ENCODE measurements at regions not wholly inside any gene's neighbourhood (a gene's known extent, or its start where the extent isn't known, plus 50 kb on each side); places are given as distances from the start of the nearest gene placed in this dataset.

GRCh38 chr13:65535370-65535769 is 1694.8 kb downstream of the PCDH9 start:
- ChIA-PET POLR2A (no interaction called here), CTCF (no interaction called here)
- no peak overlapping the region for H3K27ac ChIP-seq (ENCODE audit: low read depth, low read length)
- DNase-seq (ENCODE audit: low read depth, low spot score) = no peak
- no peaks in the 10 kb centered on the region for H3K27me3 ChIP-seq (ENCODE audit: control insufficient read depth, insufficient read depth, low read length)
- TF ChIP-seq, protein P1, sequence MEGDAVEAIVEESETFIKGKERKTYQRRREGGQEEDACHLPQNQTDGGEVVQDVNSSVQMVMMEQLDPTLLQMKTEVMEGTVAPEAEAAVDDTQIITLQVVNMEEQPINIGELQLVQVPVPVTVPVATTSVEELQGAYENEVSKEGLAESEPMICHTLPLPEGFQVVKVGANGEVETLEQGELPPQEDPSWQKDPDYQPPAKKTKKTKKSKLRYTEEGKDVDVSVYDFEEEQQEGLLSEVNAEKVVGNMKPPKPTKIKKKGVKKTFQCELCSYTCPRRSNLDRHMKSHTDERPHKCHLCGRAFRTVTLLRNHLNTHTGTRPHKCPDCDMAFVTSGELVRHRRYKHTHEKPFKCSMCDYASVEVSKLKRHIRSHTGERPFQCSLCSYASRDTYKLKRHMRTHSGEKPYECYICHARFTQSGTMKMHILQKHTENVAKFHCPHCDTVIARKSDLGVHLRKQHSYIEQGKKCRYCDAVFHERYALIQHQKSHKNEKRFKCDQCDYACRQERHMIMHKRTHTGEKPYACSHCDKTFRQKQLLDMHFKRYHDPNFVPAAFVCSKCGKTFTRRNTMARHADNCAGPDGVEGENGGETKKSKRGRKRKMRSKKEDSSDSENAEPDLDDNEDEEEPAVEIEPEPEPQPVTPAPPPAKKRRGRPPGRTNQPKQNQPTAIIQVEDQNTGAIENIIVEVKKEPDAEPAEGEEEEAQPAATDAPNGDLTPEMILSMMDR (IDR thresholded peaks at IDR 0.05; ENCODE audit: low read depth, low read length) = no peak
- no peaks in the 10 kb centered on the region for H3K9me3 ChIP-seq (ENCODE audit: control insufficient read depth, insufficient read depth, low read length)
- no peak overlapping the region for H3K4me3 ChIP-seq (ENCODE audit: low read depth, low read length)

- ChIA-PET CTCF (no interaction called here), POLR2A (no interaction called here)
- DNase-seq (ENCODE audit: low read depth, low spot score) = no peak
- TF ChIP-seq, protein P1 (IDR thresholded peaks at IDR 0.05; ENCODE audit: low read depth, low read length) = no peak
- no peaks in the 10 kb centered on the region for H3K9me3 ChIP-seq (ENCODE audit: control insufficient read depth, insufficient read depth, low read length)
- H3K27me3 ChIP-seq (ENCODE audit: control insufficient read depth, insufficient read depth, low read length) = no peaks in the 10 kb centered on the region
- no peak overlapping the region for H3K27ac ChIP-seq (ENCODE audit: low read depth, low read length)
- no peak overlapping the region for H3K4me3 ChIP-seq (ENCODE audit: low read depth, low read length)
Measured at GRCh38 chr13:65532231-65532630, 1697.9 kb downstream of the PCDH9 start.

- Histone ChIP-seq H3K27ac (ENCODE audit: low read depth, low read length) (no peak overlapping the region), H3K9me3 (ENCODE audit: control insufficient read depth, insufficient read depth, low read length) (no peaks in the 10 kb centered on the region), H3K4me3 (ENCODE audit: low read depth, low read length) (no peak overlapping the region), H3K27me3 (ENCODE audit: control insufficient read depth, insufficient read depth, low read length) (no peaks in the 10 kb centered on the region)
- CTCF ChIA-PET = no interaction called here
- no peak for DNase-seq (ENCODE audit: low read depth, low spot score)
- POLR2A ChIA-PET = no interaction called here
- TF ChIP-seq, protein P1 (IDR thresholded peaks at IDR 0.05; ENCODE audit: low read depth, low read length) = no peak
Measured at GRCh38 chr13:65530688-65531087, 1699.4 kb downstream of the PCDH9 start.

DNA sequence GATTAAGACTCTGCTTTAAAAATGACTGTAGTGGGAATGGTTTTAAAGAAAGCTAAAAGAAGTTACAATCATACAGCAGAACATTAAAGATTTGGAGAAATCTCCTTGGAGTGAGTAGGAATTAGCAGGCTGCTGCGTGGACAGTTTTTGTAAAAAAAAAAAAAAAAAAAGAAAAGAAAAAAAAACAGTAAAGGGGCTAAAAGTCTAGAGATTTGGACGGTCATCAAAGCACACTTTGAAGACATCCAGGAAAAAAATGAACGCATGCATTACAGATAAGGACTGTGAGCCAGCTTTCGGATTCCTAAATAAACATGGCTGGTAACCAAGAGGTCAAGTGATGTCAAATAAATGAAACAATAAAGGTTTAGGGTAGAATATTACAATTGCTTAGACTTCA is 1700.6 kb downstream of the PCDH9 start:
- POLR2A ChIA-PET = no interaction called here
- TF ChIP-seq, protein P1 (IDR thresholded peaks at IDR 0.05; ENCODE audit: low read depth, low read length) = no peak
- H3K27ac ChIP-seq (ENCODE audit: low read depth, low read length) = no peak overlapping the region
- no peak overlapping the region for H3K4me3 ChIP-seq (ENCODE audit: low read depth, low read length)
- H3K27me3 ChIP-seq (ENCODE audit: control insufficient read depth, insufficient read depth, low read length) = no peaks in the 10 kb centered on the region
- no peaks in the 10 kb centered on the region for H3K9me3 ChIP-seq (ENCODE audit: control insufficient read depth, insufficient read depth, low read length)
- no peak for DNase-seq (ENCODE audit: low read depth, low spot score)
- CTCF ChIA-PET = no interaction called here

DNA sequence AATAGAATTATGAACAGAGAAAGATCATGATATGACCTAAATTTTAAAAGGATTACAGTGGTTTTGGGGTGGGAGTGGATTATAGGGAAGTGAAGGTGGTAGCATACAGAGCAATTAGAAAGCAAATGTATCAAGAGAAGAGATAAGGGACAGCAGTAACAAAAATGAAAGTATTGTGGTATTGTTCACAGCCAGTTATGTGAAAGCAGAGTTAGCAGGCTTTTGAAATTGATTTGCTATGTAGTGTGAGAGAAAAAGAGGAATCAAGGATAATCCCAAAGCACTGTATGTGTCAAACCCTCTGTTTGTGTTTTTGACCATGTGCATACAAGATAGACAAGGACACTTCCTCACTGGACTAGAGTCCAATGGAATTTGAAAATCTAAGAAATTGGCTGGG is 1721.4 kb downstream of the PCDH9 start:
- TF ChIP-seq, protein P1 (IDR thresholded peaks at IDR 0.05; ENCODE audit: low read depth, low read length) = no peak
- CTCF ChIA-PET = no interaction called here
- H3K4me3 ChIP-seq (ENCODE audit: low read depth, low read length) = no peak overlapping the region
- H3K27me3 ChIP-seq (ENCODE audit: control insufficient read depth, insufficient read depth, low read length) = no peaks in the 10 kb centered on the region
- H3K9me3 ChIP-seq (ENCODE audit: control insufficient read depth, insufficient read depth, low read length) = no peaks in the 10 kb centered on the region
- H3K27ac ChIP-seq (ENCODE audit: low read depth, low read length) = no peak overlapping the region
- no peak for DNase-seq (ENCODE audit: low read depth, low spot score)
- POLR2A ChIA-PET = no interaction called here

Measured in AG04450 (cell line).